ENCODE measurements at regions not wholly inside any gene's neighbourhood (a gene's known extent, or its start where the extent isn't known, plus 50 kb on each side); places are given as distances from the start of the nearest gene placed in this dataset.

GRCh38 chr6:91130126-91130525 lies 543.3 kb upstream of the MAP3K7 start:
- Mint-ChIP-seq H3K27ac (no peak overlapping the region), H3K36me3 (ENCODE audit: low read depth) (no peaks in the 10 kb centered on the region), H3K4me1 (no peaks in the 10 kb centered on the region), H3K9me3 (no peaks in the 10 kb centered on the region), H3K27me3 (no peaks in the 10 kb centered on the region), H3K4me3 (no peak overlapping the region)
- DNase-seq (no peak), ATAC-seq (no peak)

- Mint-ChIP-seq H3K27me3 (no peaks in the 10 kb centered on the region), H3K4me3 (no peak overlapping the region), H3K4me1 (no peaks in the 10 kb centered on the region), H3K27ac (no peak overlapping the region), H3K36me3 (ENCODE audit: low read depth) (no peaks in the 10 kb centered on the region), H3K9me3 (no peaks in the 10 kb centered on the region)
- DNase-seq (no peak), ATAC-seq (no peak)
These were observed 540.9 kb upstream of the MAP3K7 start for GRCh38 chr6:91127752-91128151.

- DNase-seq (no peak), ATAC-seq (no peak)
- Mint-ChIP-seq H3K36me3 (ENCODE audit: low read depth) (no peaks in the 10 kb centered on the region), H3K27me3 (no peaks in the 10 kb centered on the region), H3K9me3 (no peaks in the 10 kb centered on the region), H3K4me3 (no peak overlapping the region), H3K27ac (no peak overlapping the region), H3K4me1 (no peaks in the 10 kb centered on the region)
These were observed 540.0 kb upstream of the MAP3K7 start for GRCh38 chr6:91126876-91127275.

- Mint-ChIP-seq H3K36me3 (ENCODE audit: low read depth) (no peaks in the 10 kb centered on the region), H3K27ac (no peak overlapping the region), H3K4me1 (no peaks in the 10 kb centered on the region), H3K4me3 (no peak overlapping the region), H3K9me3 (no peaks in the 10 kb centered on the region), H3K27me3 (no peaks in the 10 kb centered on the region)
- no peak for ATAC-seq
- no peak for DNase-seq
These were observed 530.7 kb upstream of the MAP3K7 start for GRCh38 chr6:91117550-91117949.

- H3K4me1 Mint-ChIP-seq = no peaks in the 10 kb centered on the region
- peaks cover 5% of the 10 kb centered on the region for H3K27me3 Mint-ChIP-seq
- no peaks in the 10 kb centered on the region for H3K36me3 Mint-ChIP-seq (ENCODE audit: low read depth)
- DNase-seq (no peak), ATAC-seq (no peak)
- H3K4me3 Mint-ChIP-seq = no peak overlapping the region
- no peak overlapping the region for H3K27ac Mint-ChIP-seq
- peaks cover 4% of the 10 kb centered on the region for H3K9me3 Mint-ChIP-seq
These were observed 527.3 kb upstream of the MAP3K7 start for GRCh38 chr6:91114123-91114708.

DNA sequence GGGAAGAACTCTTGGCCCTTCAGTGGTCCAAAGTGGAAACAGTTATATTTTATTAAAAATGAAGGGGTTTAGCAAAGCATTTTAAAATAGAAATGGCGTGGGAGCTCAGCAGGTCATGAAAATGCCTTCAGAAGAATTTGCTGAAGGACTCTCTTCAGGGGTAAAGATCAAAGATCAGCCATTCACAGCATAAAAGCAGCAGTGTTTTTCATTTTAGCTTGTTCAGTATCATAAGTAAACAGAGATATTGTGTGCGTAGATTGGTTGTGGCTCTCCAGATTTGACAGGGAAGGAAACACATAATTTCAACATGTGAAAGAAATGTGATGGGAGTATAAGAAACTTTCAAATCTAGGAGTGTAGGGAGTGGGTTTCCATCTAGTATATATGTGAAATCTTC lies 519.2 kb upstream of the MAP3K7 start:
- H3K9me3 Mint-ChIP-seq = peaks cover 4% of the 10 kb centered on the region
- H3K36me3 Mint-ChIP-seq (ENCODE audit: low read depth) = no peaks in the 10 kb centered on the region
- H3K4me1 Mint-ChIP-seq = no peaks in the 10 kb centered on the region
- DNase-seq (no peak), ATAC-seq (no peak)
- H3K27me3 Mint-ChIP-seq = peaks cover 5% of the 10 kb centered on the region
- H3K27ac Mint-ChIP-seq = no peak overlapping the region
- H3K4me3 Mint-ChIP-seq = no peak overlapping the region

- no peak overlapping the region for H3K4me3 Mint-ChIP-seq
- peaks cover 5% of the 10 kb centered on the region for H3K27me3 Mint-ChIP-seq
- no peaks in the 10 kb centered on the region for H3K36me3 Mint-ChIP-seq (ENCODE audit: low read depth)
These were observed 518.7 kb upstream of the MAP3K7 start for GRCh38 chr6:91105532-91105931.

DNA sequence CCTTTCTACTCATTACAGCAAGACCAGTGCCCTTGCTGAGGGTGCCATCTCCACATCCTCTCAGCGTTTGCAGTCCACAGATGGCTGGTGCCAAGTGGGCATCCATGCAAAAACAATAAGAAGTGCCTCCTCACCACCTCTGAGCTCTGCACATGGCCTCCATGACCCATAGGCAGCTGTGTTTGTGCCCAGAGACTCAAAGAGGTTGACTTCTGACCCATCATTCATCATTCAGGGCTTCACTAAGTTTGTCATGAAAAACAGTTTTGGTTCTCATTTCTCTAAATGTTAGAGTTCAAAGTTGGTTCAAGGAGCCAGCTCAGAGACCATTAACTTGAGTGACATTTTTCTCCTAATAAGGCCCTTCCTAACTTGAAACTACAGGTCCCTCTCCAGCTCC lies 512.6 kb upstream of the MAP3K7 start:
- no peak for DNase-seq
- H3K4me1 Mint-ChIP-seq = no peaks in the 10 kb centered on the region

More at GRCh38 chr6:91105532-91105931, 518.7 kb upstream of the MAP3K7 start:
- Mint-ChIP-seq H3K4me1 (no peaks in the 10 kb centered on the region), H3K9me3 (peaks cover 4% of the 10 kb centered on the region), H3K27ac (no peak overlapping the region)
- no peak for DNase-seq
- ATAC-seq = no peak

DNA sequence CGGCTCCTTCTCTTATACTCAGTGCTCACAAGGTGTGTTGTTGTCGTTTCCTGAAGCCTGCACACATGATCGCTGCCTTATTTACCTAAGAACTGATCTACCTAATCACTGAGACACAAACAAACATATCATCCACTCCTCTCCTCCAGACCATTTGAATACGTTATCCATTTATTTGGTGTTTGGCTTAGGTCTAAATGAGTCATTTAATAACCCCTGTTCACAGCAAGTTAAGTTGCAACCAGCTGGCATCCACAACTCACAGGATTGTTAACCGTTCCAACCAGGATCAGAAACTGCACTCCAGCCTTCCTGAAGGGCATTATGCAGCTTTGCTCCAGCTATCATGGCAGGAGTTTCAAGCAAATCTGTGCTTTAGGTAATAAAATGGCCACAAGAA lies 511.1 kb upstream of the MAP3K7 start:
- DNase-seq = no peak
- ATAC-seq = no peak
- H3K36me3 Mint-ChIP-seq (ENCODE audit: low read depth) = no peaks in the 10 kb centered on the region
- H3K27me3 Mint-ChIP-seq = no peaks in the 10 kb centered on the region
- H3K27ac Mint-ChIP-seq = no peak overlapping the region
- H3K9me3 Mint-ChIP-seq = no peaks in the 10 kb centered on the region
- H3K4me3 Mint-ChIP-seq = no peak overlapping the region
- H3K4me1 Mint-ChIP-seq = no peaks in the 10 kb centered on the region

More for the DNA sequence above, 512.6 kb upstream of the MAP3K7 start:
- H3K36me3 Mint-ChIP-seq (ENCODE audit: low read depth) = no peaks in the 10 kb centered on the region
- no peak for ATAC-seq
- H3K27me3 Mint-ChIP-seq = no peaks in the 10 kb centered on the region
- no peak overlapping the region for H3K27ac Mint-ChIP-seq
- H3K9me3 Mint-ChIP-seq = no peaks in the 10 kb centered on the region
- H3K4me3 Mint-ChIP-seq = no peak overlapping the region

DNA sequence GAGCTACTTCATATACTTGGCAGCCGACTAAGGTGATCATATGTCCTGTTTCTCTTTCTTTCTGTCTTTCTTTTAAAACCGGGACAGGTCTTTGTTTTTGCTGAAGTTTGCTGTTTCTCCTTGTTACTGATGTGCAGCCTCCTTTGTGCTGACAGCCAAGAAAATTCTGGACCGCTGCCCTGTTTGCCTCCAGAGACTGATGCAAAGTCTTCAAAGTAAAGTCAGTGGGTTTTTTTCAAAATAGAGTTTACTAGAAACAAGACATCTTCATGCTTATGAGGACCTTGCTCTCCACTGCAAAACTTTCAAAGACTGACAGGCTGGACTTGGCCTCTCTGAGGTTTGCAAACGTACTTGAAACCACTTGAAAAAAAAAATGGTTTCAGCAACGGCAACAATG lies 510.5 kb upstream of the MAP3K7 start:
- Mint-ChIP-seq H3K27ac (no peak overlapping the region), H3K4me1 (no peaks in the 10 kb centered on the region), H3K36me3 (ENCODE audit: low read depth) (no peaks in the 10 kb centered on the region), H3K9me3 (no peaks in the 10 kb centered on the region), H3K4me3 (no peak overlapping the region), H3K27me3 (no peaks in the 10 kb centered on the region)
- DNase-seq (no peak), ATAC-seq (no peak)

DNA sequence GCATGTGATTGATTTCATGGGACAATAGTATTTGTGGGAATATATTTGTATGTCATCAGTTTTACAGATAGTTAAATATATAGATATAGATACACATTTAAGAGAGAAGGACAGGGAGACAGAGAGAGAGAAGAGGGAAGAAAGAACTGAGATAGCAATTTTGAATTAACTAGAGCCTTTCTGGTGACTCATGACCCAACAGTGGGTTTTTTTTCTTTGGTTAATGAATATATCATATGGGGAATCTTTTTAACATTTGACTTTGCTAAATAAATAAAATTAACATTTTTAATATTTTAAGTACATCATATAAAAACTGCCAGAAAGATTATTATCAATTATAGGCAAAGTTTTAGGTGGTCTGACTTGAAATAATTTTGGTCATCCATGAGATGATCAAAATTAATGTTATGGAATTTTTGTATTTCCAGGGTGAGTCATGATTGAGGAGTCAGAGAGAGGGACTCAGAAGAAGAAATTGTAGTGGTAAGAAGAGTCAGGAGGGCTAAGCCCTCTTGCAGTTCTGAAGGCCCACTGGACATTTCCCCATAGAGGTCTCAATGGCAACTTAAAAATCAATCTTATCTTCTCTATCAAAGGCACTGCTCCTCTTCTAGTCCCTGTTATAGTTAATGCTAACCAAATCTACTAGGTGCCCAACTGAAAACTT lies 508.1 kb upstream of the MAP3K7 start:
- ATAC-seq = no peak
- Mint-ChIP-seq H3K4me1 (no peaks in the 10 kb centered on the region), H3K27ac (no peak overlapping the region), H3K4me3 (no peak overlapping the region), H3K36me3 (ENCODE audit: low read depth) (no peaks in the 10 kb centered on the region), H3K27me3 (peaks cover 2% of the 10 kb centered on the region), H3K9me3 (no peaks in the 10 kb centered on the region)
- DNase-seq = no peak

GRCh38 chr6:91094341-91094740 lies 507.5 kb upstream of the MAP3K7 start:
- no peak for ATAC-seq

GRCh38 chr6:91088976-91089375 lies 502.1 kb upstream of the MAP3K7 start:
- H3K4me1 Mint-ChIP-seq = no peaks in the 10 kb centered on the region
- no peak overlapping the region for H3K27ac Mint-ChIP-seq
- H3K9me3 Mint-ChIP-seq = no peaks in the 10 kb centered on the region
- DNase-seq = no peak
- H3K36me3 Mint-ChIP-seq (ENCODE audit: low read depth) = no peaks in the 10 kb centered on the region
- ATAC-seq = no peak
- H3K27me3 Mint-ChIP-seq = peaks cover 2% of the 10 kb centered on the region
- H3K4me3 Mint-ChIP-seq = no peak overlapping the region

More at GRCh38 chr6:91094341-91094740, 507.5 kb upstream of the MAP3K7 start:
- Mint-ChIP-seq H3K27me3 (peaks cover 2% of the 10 kb centered on the region), H3K4me3 (no peak overlapping the region), H3K36me3 (ENCODE audit: low read depth) (no peaks in the 10 kb centered on the region), H3K4me1 (no peaks in the 10 kb centered on the region), H3K27ac (no peak overlapping the region), H3K9me3 (no peaks in the 10 kb centered on the region)
- no peak for DNase-seq

- Mint-ChIP-seq H3K9me3 (no peaks in the 10 kb centered on the region), H3K27me3 (peaks cover 2% of the 10 kb centered on the region), H3K27ac (no peak overlapping the region), H3K4me3 (no peak overlapping the region), H3K36me3 (ENCODE audit: low read depth) (no peaks in the 10 kb centered on the region), H3K4me1 (no peaks in the 10 kb centered on the region)
- ATAC-seq (no peak), DNase-seq (no peak)
These were observed 501.6 kb upstream of the MAP3K7 start for GRCh38 chr6:91088515-91088914.

- Mint-ChIP-seq H3K27me3 (peaks cover 2% of the 10 kb centered on the region), H3K27ac (no peak overlapping the region), H3K36me3 (ENCODE audit: low read depth) (no peaks in the 10 kb centered on the region), H3K4me3 (no peak overlapping the region), H3K4me1 (no peaks in the 10 kb centered on the region), H3K9me3 (no peaks in the 10 kb centered on the region)
- no peak for DNase-seq
- ATAC-seq = no peak
These were observed 501.0 kb upstream of the MAP3K7 start for GRCh38 chr6:91087908-91088307.

- Mint-ChIP-seq H3K4me1 (no peaks in the 10 kb centered on the region), H3K27me3 (peaks cover 1% of the 10 kb centered on the region), H3K9me3 (no peaks in the 10 kb centered on the region), H3K36me3 (ENCODE audit: low read depth) (no peaks in the 10 kb centered on the region), H3K27ac (no peak overlapping the region), H3K4me3 (no peak overlapping the region)
- DNase-seq (no peak), ATAC-seq (no peak)
These were observed 496.3 kb upstream of the MAP3K7 start for GRCh38 chr6:91083211-91083610.
